Chondrocyte (in vitro differentiated cells): ENCODE measurements at regions not wholly inside any gene's neighbourhood (a gene's known extent, or its start where the extent isn't known, plus 50 kb on each side); places are given as distances from the start of the nearest gene placed in this dataset.

Source experiments
- DNase-seq: peaks from one replicate; pipeline ENCODE4 v3.0.0; 2021; ENCODE audit warnings: mixed read lengths, low spot score
- H3K27ac Mint-ChIP-seq: one replicate; pipeline ENCODE4 v1.8.0; 2021; ENCODE audit warnings: mild to moderate bottlenecking, moderate library complexity, mixed read lengths; ENCODE audit not compliant: unreplicated experiment
- H3K27me3 Mint-ChIP-seq: 2 replicates; pipeline ENCODE4 v1.8.0; 2021; ENCODE audit warnings: low read depth, mixed read lengths
- H3K36me3 Mint-ChIP-seq: 2 replicates; pipeline ENCODE4 v1.8.0; 2021; ENCODE audit warnings: low read depth, mixed read lengths
- H3K4me1 Mint-ChIP-seq: 2 replicates; pipeline ENCODE4 v1.8.0; 2021; ENCODE audit warnings: low read depth, mild to moderate bottlenecking, mixed read lengths
- H3K4me3 Mint-ChIP-seq: one replicate; pipeline ENCODE4 v1.8.0; 2021; ENCODE audit warnings: mild to moderate bottlenecking, moderate library complexity, mixed read lengths; ENCODE audit not compliant: unreplicated experiment
- H3K9me3 Mint-ChIP-seq: 2 replicates; pipeline ENCODE4 v1.8.0; 2021; ENCODE audit warnings: low read depth, mixed read lengths
- TF ChIP-seq, protein P1 (sequence below): fragments of 200-600 bp; sonication (generic); IDR thresholded peaks from 2 replicates; pipeline ENCODE4 v1.5.0; 2021; ENCODE audit warnings: antibody characterized with exemption, mild to moderate bottlenecking, moderate library complexity

DNA sequence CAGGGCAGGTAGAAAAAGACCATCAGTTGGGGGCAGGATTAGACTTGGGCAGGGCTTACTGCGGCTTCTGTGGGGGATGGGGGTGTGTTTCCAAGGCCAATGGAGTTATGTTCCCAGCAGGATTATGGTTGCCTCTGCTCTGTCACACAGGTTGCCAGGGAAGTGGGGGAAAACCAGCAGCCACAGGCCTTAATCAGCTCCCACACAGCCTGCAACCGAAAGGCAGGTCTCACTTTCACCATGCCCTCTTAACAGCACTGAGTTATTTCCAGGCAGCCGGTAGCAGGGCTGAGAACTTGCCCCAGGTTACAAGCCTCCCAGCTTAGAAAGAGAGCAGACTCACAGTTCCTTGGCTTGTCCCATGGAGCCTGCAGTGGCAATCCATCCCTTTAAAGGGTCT lies 205.5 kb downstream of the FGF10 start:
- DNase-seq, result no peak
- TF ChIP-seq, protein P1, sequence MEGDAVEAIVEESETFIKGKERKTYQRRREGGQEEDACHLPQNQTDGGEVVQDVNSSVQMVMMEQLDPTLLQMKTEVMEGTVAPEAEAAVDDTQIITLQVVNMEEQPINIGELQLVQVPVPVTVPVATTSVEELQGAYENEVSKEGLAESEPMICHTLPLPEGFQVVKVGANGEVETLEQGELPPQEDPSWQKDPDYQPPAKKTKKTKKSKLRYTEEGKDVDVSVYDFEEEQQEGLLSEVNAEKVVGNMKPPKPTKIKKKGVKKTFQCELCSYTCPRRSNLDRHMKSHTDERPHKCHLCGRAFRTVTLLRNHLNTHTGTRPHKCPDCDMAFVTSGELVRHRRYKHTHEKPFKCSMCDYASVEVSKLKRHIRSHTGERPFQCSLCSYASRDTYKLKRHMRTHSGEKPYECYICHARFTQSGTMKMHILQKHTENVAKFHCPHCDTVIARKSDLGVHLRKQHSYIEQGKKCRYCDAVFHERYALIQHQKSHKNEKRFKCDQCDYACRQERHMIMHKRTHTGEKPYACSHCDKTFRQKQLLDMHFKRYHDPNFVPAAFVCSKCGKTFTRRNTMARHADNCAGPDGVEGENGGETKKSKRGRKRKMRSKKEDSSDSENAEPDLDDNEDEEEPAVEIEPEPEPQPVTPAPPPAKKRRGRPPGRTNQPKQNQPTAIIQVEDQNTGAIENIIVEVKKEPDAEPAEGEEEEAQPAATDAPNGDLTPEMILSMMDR, result no peak
- Mint-ChIP-seq H3K9me3 (peaks cover 15% of the 10 kb centered on the region), H3K4me3 (no peak overlapping the region), H3K4me1 (no peaks in the 10 kb centered on the region), H3K27me3 (no peaks in the 10 kb centered on the region), H3K36me3 (no peaks in the 10 kb centered on the region), H3K27ac (no peak overlapping the region)

DNA sequence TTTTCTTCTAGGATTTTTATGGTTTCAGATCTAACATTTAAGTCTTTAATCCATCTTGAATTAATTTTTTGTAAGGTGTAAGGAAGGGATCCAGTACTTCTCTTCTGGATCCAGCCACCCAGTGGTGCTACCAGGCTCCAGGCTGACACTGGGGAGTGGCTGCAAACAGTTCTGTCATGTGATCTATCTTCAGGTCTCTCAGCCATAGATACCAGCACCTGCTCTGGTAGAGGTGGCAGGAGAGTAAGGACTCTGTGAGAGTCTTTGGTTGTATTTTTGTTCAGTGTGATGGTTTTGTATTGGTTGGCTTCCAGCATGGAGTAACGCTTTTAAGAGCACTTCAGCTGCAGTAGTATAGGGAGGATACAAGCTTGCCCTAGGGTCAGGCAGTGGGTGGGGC lies 205.9 kb downstream of the FGF10 start:
- Mint-ChIP-seq H3K27ac (no peak overlapping the region), H3K9me3 (peaks cover 15% of the 10 kb centered on the region), H3K27me3 (no peaks in the 10 kb centered on the region), H3K36me3 (no peaks in the 10 kb centered on the region), H3K4me3 (no peak overlapping the region), H3K4me1 (no peaks in the 10 kb centered on the region)
- DNase-seq, result no peak
- TF ChIP-seq, protein P1, result no peak

DNA sequence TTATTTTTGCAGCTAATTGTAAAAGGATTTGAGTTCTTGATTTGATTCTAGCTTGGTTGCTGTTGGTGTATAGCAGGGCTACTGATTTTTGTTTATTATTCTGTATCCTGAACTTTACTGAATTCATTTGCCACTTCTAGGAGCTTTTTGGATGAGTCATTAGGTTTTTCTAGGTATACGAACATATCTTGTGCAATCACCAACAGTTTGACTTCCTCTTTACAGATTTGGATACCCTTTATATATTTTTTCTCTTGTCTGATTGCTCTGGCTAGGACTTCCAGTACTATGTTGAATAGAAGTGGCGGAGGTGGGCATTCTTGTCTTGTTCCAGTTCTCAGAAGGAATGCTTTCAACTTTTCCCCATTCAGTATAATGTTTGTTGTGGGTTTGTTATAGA lies 210.8 kb downstream of the FGF10 start:
- H3K4me1 Mint-ChIP-seq, result no peaks in the 10 kb centered on the region
- no peak overlapping the region for H3K27ac Mint-ChIP-seq
- no peaks in the 10 kb centered on the region for H3K27me3 Mint-ChIP-seq
- no peak overlapping the region for H3K4me3 Mint-ChIP-seq
- TF ChIP-seq, protein P1, result no peak
- H3K9me3 Mint-ChIP-seq, result peaks cover 41% of the 10 kb centered on the region
- H3K36me3 Mint-ChIP-seq, result no peaks in the 10 kb centered on the region
- DNase-seq, result no peak

DNA sequence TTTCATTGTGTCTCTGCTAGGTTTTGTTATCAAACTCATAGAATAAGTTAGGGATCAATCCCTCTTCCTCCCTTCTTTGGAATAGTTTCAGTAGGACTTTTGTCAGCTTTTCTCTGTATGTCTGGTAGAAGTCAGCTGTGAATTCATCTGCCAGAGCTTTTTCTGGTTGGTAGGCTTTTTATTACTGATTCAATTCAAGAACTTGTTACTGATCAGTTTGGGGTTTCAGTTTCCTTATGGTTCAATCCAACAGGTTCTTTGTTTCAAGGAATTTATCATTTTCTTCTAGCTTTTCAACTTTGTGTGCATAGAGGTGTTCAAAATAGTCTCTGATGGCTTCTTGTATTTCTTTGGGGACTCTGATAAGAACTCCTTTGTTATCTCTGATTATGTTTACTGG lies 221.7 kb downstream of the FGF10 start:
- H3K36me3 Mint-ChIP-seq, result no peaks in the 10 kb centered on the region
- peaks cover 33% of the 10 kb centered on the region for H3K9me3 Mint-ChIP-seq
- H3K27ac Mint-ChIP-seq, result no peak overlapping the region
- no peak for DNase-seq
- TF ChIP-seq, protein P1, result no peak
- H3K27me3 Mint-ChIP-seq, result no peaks in the 10 kb centered on the region
- no peaks in the 10 kb centered on the region for H3K4me1 Mint-ChIP-seq
- H3K4me3 Mint-ChIP-seq, result no peak overlapping the region

DNA sequence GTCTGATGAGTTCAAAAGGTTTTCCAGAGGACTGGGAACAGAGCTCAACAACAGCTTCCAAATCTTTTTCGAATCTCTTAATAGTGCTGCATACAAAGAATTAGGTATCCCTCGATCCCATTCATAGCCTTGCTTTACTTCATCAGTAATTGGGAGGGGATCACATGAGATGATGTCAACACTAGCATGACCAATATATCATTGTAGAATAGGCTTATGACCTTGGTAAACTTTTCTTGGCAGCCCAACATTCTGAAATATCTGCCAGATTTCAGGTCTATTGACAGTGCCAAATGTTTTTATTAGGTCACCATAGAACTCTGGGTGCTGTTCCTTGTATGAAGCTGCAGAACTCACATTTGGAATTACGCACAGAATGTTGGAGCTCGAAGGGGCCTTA lies 228.9 kb downstream of the FGF10 start:
- no peaks in the 10 kb centered on the region for H3K4me1 Mint-ChIP-seq
- TF ChIP-seq, protein P1, result no peak
- no peak overlapping the region for H3K27ac Mint-ChIP-seq
- no peaks in the 10 kb centered on the region for H3K27me3 Mint-ChIP-seq
- no peak overlapping the region for H3K4me3 Mint-ChIP-seq
- H3K9me3 Mint-ChIP-seq, result peaks cover 21% of the 10 kb centered on the region
- H3K36me3 Mint-ChIP-seq, result peaks cover 1% of the 10 kb centered on the region
- DNase-seq, result no peak
